ENCODE measurements at regions not wholly inside any gene's neighbourhood (a gene's known extent, or its start where the extent isn't known, plus 50 kb on each side); places are given as distances from the start of the nearest gene placed in this dataset.
A peak's percentile ranks its signal among the peaks of the same experiment; 100 is the strongest.

DNA sequence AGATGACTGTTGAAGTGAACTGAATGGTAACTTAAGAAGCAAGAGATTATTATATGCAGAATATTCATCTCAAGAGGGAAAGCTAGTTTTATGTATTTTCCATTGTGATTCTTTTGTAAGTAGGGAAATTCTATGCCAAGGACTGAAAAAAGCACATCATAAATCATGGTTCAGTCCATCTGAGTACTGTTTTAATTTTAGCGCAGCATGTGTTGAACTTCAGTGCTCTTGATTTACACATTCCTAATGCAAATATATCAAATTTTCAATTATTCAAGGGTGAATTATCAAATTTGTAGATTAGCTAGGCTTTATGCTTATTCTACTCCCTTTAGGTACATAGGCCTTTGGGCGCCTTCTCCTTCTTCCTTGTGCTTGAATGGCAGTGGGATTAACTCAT lies 50.3 kb upstream of the TCF12 start:
- ATAC-seq = no peak

DNA sequence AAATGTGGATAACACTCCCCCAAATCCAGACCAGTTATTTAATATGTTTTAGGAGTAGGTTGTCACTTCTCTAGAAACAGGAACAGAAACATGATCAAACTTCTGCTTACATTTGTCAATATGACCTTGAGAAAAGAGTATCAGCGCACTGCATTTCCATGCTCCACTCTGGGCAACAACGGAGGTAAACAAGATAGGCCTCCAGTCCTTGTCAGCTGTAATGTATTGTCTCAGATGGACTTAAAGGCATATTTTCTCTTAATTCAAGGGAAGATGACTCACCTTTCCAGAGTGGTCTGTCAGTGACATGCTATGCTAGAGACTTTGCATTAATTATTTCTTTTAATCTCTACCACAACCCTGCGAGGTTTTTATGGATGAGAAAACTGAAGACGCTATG lies 51.6 kb upstream of the TCF12 start:
- no peak for ATAC-seq

- ATAC-seq = no peak
These were observed 60.6 kb upstream of the TCF12 start for GRCh38 chr15:56857828-56858227.

DNA sequence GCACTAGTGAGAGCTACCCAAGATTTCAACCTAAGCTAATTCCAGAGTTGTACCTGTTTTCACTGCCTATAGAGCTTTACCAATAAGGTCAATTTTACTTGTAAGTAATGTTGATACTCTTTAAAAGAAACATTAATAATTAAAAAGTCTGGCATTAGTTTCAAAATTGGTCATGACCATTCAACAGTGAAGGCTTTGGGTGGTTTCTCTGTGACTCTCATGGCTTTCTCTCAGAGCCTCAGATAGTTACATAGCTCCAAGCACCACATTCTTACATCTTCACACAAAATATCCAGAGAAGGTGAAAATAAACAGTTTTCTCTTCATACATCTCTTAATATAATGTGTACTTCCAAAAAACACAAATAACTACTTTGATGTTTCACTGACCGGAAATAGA lies 61.5 kb upstream of the TCF12 start:
- no peak for ATAC-seq

- ATAC-seq = no peak
These were observed 73.6 kb upstream of the TCF12 start for GRCh38 chr15:56844892-56845291.

GRCh38 chr15:56844471-56844870 lies 74.0 kb upstream of the TCF12 start:
- ATAC-seq = no peak

DNA sequence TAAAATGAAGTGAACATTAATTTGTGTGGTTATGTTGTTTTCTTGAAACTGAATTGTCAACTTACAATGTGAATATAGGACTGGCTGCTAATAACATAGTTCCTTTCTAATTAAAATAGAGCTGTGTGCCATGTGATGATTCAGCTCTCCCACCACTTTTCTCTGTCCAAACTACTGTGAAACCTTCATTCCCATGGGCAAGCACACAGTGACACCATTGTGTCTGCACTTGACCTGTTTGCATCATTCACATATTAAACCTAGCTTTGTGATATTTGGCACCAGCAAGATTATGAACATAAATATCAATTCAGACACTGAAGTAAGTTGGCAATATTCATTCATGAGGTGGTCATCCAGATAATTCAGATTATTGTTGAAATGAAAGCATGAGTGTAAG lies 78.8 kb upstream of the TCF12 start:
- no peak for ATAC-seq

- no peak for ATAC-seq
These were observed 79.3 kb upstream of the TCF12 start for GRCh38 chr15:56839099-56839498.

DNA sequence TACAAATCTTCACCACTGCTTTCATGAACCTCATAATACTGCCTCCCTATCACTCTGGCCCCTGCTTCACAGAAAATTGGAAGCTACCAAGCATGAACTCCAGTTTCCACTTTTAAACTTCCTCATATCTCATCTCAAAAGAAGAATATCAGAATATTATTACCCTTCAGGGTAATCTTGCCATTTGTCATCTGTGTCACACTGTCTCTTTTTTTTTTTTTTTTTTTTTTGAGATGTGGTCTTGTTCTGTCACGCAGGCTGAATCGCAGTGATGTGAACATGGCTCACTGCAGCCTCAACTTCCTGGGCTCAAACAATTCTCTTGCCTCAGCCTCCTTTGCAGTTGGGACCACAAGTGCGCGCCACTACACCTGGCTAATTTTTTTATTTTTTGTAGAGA lies 80.4 kb upstream of the TCF12 start:
- no peak for ATAC-seq

DNA sequence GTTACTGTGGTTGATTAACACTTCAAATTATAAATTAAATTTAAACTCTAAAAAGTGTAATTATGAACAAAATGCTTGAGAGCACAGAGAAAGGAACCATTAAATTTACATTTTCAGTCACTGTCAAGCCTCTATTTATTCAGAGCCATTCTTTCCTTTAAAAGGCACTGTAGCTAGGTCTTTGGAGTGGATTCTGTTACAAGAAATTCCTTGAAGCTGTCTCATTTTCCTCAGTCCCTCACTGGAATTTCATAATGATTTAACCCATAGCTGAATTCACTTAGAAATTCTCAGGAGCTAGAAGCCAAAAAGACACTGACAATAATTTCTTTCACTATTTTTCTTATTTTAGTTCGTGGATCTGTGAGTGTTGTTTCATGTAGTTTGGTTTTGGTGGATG lies 81.2 kb upstream of the TCF12 start:
- ATAC-seq = no peak

DNA sequence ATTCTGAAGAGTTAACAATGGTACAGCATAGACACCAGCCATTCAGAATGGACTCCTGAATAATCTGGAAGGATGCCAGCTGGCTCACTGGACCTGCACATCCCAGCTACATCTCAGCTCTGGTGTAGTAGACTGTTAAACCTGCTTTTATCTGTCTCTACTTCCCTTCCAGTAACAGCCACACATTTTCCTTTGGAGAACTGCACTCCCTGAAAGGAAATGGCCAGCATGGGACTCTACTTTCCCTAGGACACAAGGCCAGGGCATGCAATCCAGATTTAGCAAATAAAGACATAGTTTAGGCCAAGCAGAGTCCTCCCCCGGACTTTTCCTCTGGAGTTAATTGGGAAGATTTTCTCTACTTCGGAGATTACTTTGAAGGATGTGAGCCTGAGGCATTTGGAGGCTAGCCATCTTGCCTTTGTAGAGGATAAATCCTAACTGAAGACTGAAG lies 82.7 kb upstream of the TCF12 start:
- no peak for ATAC-seq

DNA sequence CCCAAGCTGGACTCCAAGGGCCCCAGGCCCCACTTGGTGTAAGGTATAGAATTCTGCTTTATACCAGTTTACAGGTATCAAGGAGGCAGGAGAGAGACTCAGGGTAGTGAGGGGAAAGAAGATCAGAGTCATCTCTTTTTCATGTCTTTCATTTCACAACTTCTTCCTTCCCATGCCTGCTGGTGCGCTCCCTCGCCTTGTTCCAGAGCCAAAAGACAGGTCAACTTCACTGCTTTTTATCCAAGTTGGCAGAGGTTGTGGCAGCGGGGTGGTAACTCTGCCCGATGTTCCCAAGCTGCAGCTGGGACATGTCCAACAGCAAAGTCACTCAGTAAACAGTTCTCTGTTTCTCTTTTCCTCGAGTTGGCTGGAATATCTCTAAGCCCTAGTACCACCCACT lies 86.3 kb upstream of the TCF12 start:
- ATAC-seq = no peak

DNA sequence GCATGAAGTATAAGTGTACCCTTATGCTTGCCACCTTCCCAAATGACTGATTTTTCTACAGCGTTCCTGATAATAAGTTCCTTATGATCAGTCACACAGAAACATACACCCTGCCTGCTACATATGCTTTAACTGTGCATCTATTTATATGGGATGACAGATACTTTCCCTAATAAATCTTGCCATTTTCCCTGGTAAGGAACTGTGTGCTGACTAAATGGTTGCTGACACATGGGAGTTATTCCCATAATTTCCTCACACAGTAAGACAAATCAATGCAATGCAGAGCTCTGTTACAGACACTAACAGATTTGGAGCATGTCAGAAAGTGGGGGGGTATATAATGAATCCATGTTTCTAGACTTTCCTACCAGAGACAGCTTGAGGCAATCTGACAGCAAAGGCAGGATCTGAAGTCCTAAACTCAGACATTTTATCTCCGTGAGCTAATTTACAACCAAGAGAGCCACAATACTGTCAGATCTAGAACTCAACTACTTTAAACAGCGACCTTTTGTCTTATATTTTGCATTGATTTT lies 86.9 kb upstream of the TCF12 start:
- ATAC-seq = no peak

DNA sequence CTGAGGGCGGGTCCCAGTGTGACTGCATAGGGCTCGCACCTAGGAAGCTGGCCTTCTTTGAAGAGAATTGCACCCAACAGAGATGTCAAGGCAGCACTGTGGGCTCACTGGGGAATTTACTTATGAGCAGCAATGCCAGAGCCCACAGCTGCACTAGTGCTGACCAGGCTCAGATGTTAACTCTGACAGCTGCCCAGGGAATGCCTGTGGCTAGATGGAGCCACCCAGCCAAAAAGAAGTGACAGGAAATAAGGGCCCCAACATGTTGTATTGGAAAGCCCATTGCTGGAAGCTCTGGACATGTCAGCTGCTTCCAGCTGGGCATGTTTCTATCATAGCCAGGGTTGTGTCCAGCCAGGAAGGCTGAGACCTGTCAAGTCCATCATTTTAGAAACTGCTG lies 90.9 kb upstream of the ZNF280D start:
- ATAC-seq = no peak

DNA sequence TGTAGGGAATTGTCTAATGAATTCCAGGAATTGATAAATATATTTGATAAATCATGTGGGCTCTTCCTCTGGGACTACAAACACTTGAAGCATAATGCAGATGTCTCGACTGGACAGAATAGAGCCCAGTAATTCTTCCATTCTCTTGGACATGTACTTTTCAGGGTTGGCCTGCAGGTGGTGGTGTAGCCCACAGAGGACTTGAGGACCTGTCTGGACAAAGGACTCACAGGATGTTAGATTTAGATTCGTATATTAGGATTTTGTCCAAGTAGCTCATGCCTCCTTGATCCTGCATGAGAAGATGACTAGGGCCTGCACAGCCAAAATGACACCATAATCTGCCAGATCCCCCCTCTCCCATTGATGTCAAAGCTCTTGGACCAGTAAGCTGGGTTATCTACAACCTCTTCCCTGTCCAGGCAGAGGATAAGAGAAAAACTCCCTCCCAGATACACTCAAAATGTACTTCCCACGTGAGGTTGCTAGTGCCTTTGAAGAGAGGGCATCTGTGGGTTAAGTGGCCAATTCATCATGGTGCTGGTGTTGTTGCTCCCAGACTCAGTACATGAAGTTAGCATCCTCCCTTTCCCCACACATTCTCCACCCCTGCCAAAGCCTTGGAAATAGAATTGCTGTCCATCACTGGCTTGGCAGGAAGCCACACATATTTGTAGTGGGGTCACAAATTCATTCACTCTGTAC lies 88.6 kb upstream of the ZNF280D start:
- peak; percentile 41 to 48 for ATAC-seq

GRCh38 chr15:56820333-56820732 lies 87.0 kb upstream of the ZNF280D start:
- ATAC-seq = no peak

GRCh38 chr15:56817321-56818080 lies 84.2 kb upstream of the ZNF280D start:
- ATAC-seq = no peak

DNA sequence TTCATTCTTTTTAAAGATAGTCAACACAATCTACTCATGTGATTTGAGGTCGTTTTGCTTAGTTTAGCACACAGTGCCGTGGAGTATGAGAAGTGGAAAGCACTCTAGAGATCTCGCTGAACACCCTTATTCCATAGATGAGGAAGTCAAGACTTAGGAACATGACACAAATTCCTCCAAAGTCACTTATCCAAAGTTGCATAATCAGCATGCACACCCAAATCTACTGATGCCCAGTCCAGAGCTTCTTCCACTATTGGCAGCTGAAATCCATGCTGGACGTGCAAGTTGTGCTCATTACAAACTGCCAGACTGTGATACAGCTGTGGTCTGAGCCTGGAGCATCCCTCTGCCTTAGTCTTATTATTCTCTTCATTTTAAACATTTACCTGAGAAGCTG lies 83.5 kb upstream of the ZNF280D start:
- ATAC-seq = no peak

GRCh38 chr15:56815247-56815646 lies 81.9 kb upstream of the ZNF280D start:
- no peak for ATAC-seq

- ATAC-seq = no peak
These were observed 81.1 kb upstream of the ZNF280D start for GRCh38 chr15:56814429-56814828.

DNA sequence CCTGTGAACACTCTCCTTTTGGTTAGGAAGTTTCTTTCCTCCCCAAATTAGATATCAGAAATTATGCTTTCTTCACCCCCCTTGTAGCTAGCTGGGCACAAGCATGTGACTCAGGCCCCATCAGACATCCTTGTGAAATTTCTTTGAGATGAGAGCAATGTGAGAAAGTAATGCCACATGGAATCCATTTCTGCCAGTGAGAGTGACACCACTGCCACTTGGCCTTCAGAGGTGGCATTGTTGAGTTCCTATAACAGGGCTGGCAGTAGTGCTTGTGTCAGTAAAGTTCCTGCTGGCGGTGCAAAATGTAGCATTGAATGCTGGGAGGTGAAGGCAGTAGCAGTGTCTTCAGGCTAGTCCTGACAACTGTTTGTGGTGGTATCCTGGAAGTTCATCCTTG lies 80.7 kb upstream of the ZNF280D start:
- no peak for ATAC-seq

DNA sequence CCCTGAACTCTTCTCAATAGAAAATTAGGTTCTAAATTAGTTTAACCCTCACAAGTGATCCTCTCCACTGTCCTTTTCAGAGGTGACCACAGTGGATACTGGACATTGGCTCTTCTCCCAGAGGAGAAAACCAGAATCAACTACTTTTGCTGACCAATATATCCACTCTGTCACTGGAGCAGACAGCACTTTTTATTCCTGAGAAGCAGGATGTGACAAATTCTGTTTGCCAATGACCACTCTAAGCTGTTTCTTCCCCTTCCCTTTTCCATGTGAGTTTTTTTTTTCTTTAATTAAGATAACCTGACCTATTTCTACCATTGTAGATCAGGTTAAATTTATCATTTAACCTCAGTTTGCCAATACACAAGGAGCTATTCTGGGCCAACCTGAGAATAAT lies 79.7 kb upstream of the ZNF280D start:
- no peak for ATAC-seq

GRCh38 chr15:56812221-56812620 lies 78.9 kb upstream of the ZNF280D start:
- no peak for ATAC-seq

DNA sequence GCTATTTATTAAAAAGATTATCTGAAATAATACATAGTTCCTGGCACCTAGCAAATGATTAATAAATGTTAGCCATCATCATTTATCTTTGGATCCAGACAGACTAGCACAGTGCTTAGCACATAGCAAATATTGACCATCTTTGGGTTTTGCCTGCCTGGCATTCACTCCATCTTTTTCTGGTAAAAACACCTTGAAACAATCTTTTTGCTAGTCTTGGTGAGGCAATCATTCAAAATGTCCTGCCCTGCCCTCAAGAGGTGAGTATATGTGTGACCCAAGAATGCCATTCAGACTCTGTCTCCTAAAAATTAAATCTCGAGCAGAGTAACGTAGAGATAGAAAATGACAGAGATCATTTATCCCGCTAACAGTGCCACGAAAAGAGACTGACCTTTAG lies 78.3 kb upstream of the ZNF280D start:
- ATAC-seq = no peak

Measured in activated CD4-positive, CD25-positive, alpha-beta regulatory T cell treated with anti-CD3 and anti-CD28 coated beads, Interleukin-2, amount 50 U/mL, for 24 hours (primary cell).